SK-N-SH (cell line): ENCODE measurements at regions not wholly inside any gene's neighbourhood (a gene's known extent, or its start where the extent isn't known, plus 50 kb on each side); places are given as distances from the start of the nearest gene placed in this dataset.

ENCODE experiments used
- CTCF ChIP-seq: fragments of 200-600 bp; sonication (generic); IDR thresholded peaks from 2 replicates; pipeline ENCODE4 v1.6.1; 2017; ENCODE audit warnings: antibody characterized with exemption, mild to moderate bottlenecking, moderate library complexity
- ELF1 ChIP-seq: IDR thresholded peaks from 2 replicates; pipeline ENCODE4 v1.4.0; 2012
- EP300 ChIP-seq, 2 experiments: IDR thresholded peaks; 2 replicates each; pipeline versions ENCODE4 v1.4.0 to v1.6.1; 2012; ENCODE audit warnings: borderline replicate concordance in 1 of 2, low read depth in 1 of 2, low read length in 1 of 2
- EZH2phosphoT487 ChIP-seq: fragments of 200-600 bp; sonication (generic); IDR thresholded peaks from 2 replicates; pipeline ENCODE4 v1.6.1; 2017; ENCODE audit warnings: low read depth, mixed run types, mild to moderate bottlenecking, antibody characterized with exemption, moderate library complexity, borderline replicate concordance
- FOXM1 ChIP-seq: IDR thresholded peaks from 2 replicates; pipeline ENCODE4 v1.4.0; 2012; ENCODE audit warnings: low read depth, mild to moderate bottlenecking
- GATA2 ChIP-seq: sonication (generic); formaldehyde crosslinking; IDR thresholded peaks from 2 replicates; pipeline ENCODE4 v1.5.0; 2020; ENCODE audit warnings: mild to moderate bottlenecking, missing genetic modification reagents
- MAX ChIP-seq: IDR thresholded peaks from 2 replicates; pipeline ENCODE4 v1.4.0; 2012; ENCODE audit warnings: low read depth
- NFIC ChIP-seq: IDR thresholded peaks from 2 replicates; pipeline ENCODE4 v1.4.0; 2012; ENCODE audit warnings: borderline replicate concordance
- POLR2AphosphoS5 ChIP-seq: IDR thresholded peaks from 2 replicates; pipeline ENCODE4 v1.6.1; 2012; ENCODE audit warnings: low read depth, low read length
- RCOR1 ChIP-seq: fragments of 150-350 bp; IDR thresholded peaks from 2 replicates; pipeline ENCODE4 v1.6.1; 2017; ENCODE audit warnings: antibody characterized with exemption, low read length
- YY1 ChIP-seq: IDR thresholded peaks from 2 replicates; pipeline ENCODE4 v1.4.0; 2012; ENCODE audit warnings: low read depth, mild to moderate bottlenecking

GRCh38 chr16:63216696-63217423, 1180.6 kb upstream of the CDH8 start:
- TF ChIP-seq EZH2phosphoT487: no peak
- TF ChIP-seq ELF1: no peak
- TF ChIP-seq CTCF: no peak
- TF ChIP-seq GATA2: no peak
- no peak for TF ChIP-seq YY1
- TF ChIP-seq POLR2AphosphoS5: no peak
- no peak for TF ChIP-seq EP300 (IDR thresholded peaks at IDR 0.05; ENCODE audit: borderline replicate concordance in 1 of 2, low read depth in 1 of 2, low read length in 1 of 2)
- no peak for TF ChIP-seq FOXM1
- TF ChIP-seq NFIC: no peak
- no peak for TF ChIP-seq RCOR1
- no peak for TF ChIP-seq MAX
